NCI-H2227 (cell line): ENCODE measurements at regions not wholly inside any gene's neighbourhood (a gene's known extent, or its start where the extent isn't known, plus 50 kb on each side); places are given as distances from the start of the nearest gene placed in this dataset.
"Not testable (repeated sequence)": the region's sequence is repeated elsewhere in the genome, so short reads cannot be mapped to it uniquely, and the experiment has no call there.

Experiments
- DNase-seq: peaks from one replicate; lab custom pipeline; 2025; ENCODE audit not compliant: unreplicated experiment; lab: John Stamatoyannopoulos, UW

DNA sequence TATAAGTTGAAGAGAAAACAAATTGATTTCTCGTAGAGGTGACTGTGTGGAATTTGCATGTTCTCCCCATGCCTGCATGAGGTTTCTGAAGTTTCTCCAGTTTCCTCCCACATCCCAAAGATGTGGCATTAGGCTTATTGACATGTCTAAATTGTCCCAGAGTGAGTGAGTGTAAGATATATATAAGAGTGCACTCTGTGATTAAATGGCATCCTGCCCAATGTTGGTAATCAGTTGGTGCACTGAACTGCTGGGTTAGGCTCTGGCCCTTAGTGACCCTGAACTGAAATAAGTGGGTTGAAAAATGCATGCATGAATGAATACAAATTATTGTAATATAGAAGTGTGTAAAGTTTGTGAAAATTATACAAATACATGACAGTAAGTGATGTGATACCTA is 1106.5 kb downstream of the TECRL start:
- no peak for DNase-seq

DNA sequence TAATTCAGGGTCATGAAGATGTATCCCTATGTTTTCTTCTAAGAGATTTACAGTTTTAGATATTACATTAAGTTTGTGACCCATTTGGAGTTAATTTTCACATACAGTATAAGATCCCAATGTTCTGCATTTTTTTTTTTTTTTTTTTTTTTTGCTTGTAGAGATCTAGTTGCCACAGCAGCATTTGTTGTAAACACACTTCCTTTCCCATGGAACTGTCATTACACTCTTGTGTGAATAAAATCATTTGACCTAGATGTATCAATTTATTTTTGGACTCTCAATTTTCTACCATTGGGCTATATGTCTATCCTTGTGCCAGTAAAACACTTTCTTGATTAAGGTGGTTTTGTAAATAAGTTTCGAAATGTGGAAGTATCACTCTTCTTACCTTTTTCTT is 1107.2 kb downstream of the TECRL start:
- DNase-seq = no peak

DNA sequence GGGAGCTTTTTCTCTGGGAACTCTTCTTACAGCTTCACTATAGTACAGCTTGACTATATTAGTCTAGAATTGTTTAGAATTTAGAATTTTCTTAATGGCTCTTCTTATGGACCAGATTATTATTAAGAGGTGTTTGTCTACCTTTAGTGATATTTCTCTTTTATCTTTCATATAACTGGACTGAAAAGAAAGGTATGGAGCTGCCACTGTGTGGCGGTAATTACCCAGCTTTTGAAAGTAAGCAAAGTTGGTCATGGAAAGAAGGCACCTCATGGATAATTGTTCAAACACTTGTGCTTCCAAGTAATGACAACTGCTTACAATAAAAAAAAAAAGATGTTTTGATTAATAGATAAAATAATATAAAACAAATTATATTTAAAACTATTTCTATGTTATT is 1112.5 kb downstream of the TECRL start:
- DNase-seq = no peak

DNA sequence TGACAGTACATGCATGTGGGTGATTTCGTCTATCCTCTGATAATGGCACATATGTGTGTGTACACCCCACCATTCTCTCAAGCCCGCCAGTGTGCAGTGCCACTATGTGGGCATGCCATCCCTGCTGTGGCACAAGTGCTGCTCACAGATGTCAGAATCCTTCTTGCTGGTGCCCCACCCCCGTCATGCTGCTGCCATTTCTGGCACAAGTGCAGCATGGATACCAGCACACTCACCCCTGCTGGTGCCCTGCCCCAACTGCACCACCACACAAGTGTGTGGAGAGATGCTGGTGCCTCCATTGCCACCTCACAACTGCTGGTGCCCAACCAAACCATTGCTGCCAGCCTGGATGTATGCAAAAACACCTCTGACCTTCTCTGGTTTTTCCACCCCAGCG is 1133.8 kb downstream of the TECRL start:
- no peak for DNase-seq

DNA sequence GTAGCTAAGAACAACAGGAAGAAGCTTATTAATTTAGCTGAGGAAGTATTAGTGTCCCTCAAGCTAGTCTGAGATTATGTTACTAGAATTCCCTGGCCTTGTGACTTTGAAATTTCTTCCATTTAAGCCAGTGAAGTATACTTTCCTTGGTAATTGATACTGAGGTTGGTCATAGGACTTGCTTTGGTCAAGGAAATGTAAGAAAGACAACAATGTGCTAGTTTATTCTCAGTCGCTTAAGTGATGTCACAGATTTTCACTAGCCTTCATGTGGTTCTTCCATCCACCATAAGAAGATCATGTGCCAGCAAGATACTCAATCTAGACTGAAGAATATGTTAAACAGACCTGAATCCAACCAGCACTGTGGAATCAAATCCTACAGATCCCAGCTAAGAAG is 1140.1 kb downstream of the TECRL start:
- no peak for DNase-seq

DNA sequence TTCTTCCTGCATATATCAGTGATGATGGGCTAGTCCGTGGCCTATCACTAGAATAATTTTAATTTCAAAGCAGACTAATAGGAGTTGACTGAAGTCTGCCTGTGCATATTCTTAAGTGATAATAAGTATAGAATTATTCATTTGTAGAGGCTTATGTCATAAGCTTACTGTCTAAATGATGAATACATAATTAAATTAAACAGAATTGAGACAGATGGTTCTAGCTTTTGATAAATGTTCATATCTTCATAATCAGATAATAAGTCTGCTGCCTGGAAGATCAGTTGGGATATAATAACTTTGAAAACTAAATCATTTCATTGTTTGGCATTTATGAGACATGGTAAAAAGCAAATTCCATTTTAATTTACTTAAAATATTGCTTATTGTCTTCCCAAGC is 1175.6 kb downstream of the TECRL start:
- no peak for DNase-seq

DNA sequence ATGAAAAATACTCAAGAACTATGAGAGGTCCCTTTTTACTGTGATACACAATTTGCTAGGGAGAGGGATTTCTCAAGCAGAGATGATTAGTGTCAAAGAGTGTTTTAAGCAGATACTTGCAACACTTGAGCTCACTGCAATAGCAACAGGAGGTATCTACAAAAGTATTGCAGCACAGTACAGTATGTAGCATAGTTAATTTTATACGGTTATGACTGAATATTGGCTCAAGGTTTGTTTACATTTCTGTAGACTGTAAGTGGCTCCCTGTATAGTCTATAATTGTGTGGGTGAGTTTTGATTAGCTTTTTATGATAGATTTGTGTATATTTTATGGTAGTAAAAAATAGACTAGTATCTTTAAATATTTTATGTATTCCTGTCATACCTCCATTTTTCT is 1177.2 kb downstream of the TECRL start:
- DNase-seq = no peak

DNA sequence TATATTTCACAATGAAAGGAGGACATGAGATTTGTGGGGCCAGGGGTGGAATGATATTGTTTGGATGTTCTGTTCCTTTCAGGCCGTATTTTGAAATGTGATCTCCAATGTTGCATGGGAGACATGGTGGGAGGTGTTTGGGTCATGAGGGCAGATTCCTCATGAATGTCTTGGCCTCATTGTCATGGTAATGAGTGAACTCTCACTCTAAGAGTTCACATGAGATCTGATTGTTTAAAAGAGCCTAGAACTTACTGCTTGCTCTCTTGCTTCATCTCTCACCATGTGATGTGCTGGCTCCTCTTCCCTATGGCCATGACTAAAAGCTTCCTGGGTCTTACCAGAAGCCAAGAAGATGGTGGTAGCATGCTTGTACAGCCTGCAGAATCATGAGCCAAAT is 1183.0 kb downstream of the TECRL start:
- DNase-seq = no peak

DNA sequence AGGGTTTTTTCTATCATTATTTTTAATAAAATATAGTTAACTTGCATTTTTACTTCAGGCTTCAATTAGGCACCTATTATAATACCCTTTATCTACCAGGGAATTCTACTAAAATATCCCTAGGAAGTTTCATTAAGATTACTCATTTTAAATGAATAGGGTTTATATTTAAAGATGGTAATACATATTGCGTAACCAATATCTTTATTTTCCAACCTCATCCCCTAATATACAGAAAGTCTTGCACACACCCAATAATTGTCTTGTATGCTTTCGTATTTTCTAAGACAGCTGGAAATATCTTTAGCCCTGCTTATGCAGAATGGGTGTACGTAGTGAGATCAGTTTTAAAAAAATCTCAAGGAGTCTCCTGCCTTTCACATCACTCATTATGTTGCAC is 1186.8 kb downstream of the TECRL start:
- no peak for DNase-seq

DNA sequence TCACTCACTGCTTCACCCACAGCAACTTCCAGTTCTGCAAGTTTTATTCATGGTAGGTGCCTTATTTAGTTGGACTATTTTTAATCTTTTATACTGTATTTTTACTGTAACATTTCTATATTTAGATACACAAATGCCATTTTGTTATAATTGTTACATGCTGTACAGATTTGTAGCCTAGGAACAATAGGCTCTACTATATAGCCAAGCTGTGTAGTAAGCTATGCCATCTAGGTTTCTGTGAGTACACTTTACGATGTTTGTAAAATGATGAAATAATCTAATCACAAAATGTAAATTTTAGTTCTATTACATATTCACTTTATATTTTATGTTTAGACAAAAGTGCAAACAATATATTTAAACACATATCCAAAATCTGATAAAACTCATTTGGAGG is 1187.8 kb downstream of the TECRL start:
- no peak for DNase-seq

DNA sequence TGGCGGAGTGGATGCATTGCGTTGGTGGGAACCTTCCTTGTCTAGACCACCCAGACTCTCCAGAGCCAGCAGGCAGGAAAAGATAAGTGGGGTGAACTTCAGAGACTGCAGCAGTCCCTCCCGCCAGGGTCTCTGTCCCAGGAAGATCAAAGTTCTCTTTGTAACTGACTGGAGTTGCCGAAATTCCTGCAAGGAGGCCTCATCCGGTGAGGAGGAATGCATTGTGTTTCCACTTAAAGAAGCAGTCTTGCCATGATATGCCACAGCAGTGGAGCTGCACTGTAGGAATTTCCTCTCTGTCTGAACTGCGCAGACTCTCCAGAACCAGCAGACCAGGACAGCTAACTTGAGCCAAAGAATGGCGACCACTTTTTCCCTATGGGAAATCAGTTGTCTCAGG is 1190.4 kb downstream of the TECRL start:
- DNase-seq = no peak

DNA sequence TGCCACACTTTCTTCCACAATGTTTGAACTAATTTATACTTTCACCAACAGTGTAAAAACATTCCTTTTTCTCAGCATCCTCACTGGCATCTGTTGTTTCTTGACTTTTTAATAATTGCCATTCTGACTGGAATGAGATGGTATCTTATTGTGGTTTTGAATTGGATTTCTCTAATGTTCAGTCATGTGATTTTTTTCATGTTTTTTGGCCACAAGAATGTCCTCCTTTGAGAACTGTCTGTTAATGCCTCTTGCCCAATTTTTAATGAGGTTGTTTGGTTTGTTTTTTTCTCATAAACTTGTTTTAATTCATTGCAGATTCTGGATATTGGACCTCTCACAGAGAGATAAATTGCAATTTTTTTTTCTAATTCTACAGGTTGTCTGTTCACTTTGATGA is 1195.2 kb downstream of the TECRL start:
- DNase-seq = no peak

DNA sequence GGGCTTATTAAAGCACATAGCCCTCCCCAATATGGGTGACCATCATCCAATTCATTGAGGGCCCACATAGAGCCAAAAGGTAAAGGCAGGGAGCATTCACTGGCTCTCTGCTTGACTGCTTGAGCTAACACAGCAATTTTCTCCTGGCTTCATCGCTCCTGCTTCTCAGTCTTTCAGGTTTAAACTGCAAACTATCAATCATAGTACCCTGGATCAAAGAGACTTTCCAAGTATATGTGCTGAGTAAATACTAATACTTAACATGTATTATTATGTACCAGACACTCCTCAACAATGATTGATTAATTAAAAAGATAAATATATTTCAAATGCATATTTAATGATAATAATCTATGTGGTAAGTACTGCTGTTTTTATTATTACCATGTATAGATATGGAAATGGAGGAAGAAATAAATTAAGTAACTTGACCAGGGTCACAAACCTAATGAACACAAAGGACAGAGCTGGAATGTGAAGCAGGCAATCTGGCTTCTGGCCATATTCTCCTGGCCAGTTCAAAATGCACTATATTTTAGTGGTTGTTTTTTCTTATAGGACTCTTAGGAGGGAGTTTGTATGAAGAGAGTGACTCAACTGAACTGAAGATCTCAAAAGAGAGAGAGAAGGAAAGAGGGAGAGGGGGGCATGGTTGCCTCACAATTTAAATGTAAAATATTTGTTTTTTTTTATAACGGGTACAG is 1197.3 kb downstream of the TECRL start:
- no peak for DNase-seq

DNA sequence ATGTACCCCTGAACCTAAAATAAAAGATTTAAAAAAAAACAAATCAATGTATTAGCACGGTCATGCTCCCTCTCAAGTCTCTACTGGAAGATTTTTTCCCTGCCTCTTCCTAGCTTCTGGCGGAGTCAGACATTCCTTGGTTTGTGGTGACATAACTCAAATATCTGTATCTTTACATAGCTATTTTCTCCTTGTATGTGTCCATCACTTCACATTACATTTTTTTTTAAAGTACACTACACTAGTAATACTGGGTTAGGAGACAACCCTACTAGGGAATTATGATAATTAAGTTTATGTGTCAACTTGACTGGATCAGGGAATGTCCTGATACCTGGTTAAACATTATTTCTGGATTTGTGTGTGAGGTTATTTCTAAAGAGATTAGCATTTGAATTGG is 1197.9 kb downstream of the TECRL start:
- DNase-seq = no peak

DNA sequence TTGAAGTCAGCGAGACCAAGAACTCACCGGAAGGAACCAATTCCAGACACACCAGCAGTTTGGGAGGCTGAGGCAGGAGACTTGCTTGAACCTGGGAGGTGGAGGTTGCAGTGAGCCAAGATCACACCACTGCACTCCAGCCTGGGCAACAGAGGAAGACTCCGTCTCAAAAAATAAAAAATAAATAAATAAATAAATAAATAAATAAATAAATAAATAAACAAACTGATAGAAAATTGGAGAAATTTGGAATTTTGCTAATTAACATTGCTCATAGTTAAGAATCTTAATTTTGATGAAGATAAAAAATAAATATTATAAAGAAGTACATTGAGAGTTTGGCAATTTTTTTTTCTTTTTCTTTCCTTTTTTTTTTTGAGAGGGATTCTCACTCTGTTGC is 1216.2 kb downstream of the TECRL start:
- DNase-seq = not testable (repeated sequence)

DNA sequence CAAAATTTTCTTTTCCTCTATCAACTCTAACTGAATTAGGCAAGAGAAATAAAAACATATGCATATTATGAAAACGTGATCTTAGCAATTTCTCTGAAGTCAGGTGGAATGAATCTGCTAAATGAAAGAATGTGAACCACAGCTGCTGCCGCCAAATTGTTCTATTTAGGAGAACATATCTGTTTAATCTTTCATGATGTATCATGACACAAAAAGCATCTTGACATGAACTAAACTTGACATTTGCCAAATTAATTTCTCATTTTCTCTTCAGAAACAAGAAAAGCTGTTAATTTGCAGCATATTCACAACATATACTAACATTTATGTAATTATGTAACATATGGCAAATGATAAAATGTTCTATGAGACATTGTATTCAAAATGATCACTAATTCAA is 1237.9 kb downstream of the TECRL start:
- no peak for DNase-seq

DNA sequence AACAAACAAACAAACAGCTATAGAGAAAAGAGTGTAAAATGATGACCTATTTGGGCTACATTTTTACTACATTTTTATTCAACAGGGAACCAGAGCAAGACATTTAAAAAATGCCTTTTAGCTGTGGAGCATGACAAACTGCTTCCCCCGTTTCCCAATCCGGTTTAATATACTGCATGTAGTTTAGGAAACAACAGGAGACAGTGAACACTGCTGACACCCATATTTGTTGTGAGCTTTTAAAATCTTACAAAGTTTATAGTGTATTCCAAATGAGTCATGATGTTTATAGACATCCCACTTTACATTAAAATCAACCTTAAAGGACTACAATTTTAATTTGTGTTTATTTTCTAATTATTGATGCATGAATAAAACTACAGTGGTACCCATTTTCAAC is 1238.3 kb downstream of the TECRL start:
- no peak for DNase-seq

DNA sequence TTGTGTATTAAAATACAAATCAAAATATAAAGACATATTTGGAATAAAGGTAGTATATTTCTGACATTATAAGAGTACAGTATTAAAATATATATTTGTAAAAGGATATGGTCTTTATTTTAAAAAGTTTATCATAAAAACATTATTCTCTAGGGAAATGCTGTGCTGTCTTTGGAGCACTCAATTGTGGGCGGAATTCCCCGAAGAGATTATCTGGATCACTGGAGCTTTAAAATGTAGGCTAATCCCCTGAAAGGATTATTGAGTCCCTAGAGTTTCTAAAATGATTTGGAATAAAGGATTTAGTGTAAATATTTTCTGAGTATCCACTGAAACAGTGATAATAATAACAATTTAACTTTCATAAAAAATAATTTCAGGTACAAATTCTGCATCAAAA is 1239.4 kb downstream of the TECRL start:
- no peak for DNase-seq

DNA sequence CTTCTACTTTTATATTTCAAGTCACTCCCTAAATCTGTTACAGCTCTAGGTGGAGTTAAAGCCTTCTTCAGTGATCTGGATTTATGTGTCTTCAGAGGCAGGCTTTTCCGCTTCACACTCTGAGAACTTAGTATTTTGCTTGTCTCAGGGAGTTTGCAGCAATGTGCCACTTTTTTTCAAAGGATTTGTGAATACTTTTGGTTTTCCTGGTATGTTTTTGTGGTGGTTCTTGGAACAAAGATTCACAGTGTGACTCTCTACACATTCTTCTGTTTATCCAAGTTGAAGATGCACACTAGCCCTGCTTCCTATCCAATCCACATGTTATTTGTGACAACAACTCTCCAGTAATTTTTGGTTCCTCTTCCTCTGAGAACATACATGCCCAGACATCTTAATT is 1253.7 kb downstream of the TECRL start:
- no peak for DNase-seq

DNA sequence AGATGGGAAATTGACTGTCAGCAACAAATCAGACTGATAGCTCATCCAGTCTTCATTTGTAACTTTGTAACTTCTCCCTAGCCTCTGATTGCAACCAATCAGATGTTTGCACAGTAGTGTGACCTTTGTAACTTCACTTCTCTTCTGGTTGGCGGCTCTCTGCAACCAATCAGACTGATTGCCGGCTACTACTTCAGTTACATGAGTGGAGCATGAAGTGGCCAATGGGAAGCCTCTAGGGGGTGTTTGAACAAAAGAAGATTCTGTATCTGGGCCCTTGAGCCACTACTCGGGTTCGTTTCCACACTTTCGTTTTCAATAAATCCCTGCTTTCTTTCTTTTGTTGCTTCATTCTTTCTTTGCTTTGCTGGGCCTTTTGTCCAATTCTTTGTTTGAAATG is 1285.8 kb downstream of the TECRL start:
- DNase-seq = no peak

DNA sequence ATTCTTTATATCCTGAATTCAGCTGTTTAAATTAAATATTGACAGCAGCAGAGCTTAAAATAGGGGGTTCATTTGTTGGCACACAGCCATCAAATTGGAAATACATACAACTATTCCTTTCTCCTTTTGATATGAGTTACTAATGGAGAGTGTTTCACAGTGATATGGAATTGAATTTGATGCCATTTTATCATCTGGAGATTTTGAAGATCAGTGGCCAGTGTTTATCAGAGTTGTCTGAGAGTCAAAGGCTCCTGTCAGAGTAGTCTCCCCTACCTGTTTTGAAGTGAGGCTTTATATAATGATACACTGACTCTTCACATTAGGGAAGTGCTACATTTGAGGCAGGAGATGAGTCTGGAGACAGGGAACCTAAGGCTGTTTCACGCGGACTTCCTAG is 1286.3 kb downstream of the TECRL start:
- DNase-seq = no peak

DNA sequence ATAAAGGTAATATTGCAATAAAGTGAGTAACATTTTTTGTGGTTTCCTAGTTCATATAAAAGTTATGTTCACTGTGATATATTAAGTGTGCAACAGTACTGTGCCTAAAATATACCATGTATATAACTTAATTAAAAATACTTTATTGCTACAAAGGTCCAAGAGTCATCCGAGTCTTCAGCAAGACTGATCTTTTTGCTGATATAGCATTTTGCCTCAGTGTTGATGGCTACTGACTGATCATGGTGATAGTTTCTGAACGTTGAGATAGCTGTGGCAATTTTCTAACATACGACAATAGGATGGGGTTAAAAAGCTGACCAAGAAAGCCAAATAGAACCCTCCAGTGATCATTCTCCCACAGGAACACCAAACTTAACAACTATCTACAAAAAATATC is 1302.7 kb downstream of the TECRL start:
- DNase-seq = no peak

DNA sequence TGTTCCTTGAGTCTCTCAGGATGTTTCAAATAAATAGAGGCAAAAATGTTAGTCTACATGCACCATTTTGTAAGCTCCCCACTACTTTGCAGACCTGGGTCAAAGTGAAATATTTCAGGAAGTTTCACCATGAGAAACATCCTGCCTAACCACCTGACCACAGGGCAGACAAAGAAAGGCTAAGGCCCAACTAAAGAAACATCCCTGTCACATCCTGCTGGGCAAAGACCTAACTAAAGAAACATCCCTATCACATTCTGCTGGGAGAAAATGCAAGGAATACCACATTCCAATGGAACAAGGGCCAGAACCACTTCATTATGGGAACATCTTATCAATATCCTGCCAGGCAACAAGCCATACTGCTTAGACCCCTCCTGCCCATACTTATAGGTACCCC is 1303.4 kb downstream of the TECRL start:
- no peak for DNase-seq

DNA sequence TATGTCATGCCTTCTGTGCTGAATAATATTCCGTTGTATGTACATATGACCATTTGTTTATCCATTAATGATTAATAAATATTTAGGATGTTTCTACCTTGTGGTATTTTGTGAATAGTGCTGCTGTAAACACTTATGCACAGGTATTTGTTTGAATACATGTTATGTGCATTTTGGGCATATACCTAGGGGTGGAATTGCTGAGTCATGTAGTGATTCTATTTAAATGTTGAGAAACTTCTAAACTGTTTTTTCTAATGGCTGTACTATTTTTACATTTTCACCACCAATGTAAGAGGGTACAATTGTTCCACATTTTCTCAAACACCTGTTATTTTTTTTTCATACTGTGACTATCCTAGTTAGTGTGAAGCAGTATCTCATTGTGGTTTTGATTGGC is 1318.6 kb downstream of the TECRL start:
- no peak for DNase-seq
